Renal pelvis (tissue), 1 donor: ENCODE measurements at regions not wholly inside any gene's neighbourhood (a gene's known extent, or its start where the extent isn't known, plus 50 kb on each side); places are given as distances from the start of the nearest gene placed in this dataset.

Experiments used
- DNase-seq: peaks from one replicate; pipeline ENCODE4 v3.0.0-alpha.2; 2013

GRCh38 chr6:165913676-165914570 is 250.9 kb upstream of the PDE10A start:
- DNase-seq: no peak

DNA sequence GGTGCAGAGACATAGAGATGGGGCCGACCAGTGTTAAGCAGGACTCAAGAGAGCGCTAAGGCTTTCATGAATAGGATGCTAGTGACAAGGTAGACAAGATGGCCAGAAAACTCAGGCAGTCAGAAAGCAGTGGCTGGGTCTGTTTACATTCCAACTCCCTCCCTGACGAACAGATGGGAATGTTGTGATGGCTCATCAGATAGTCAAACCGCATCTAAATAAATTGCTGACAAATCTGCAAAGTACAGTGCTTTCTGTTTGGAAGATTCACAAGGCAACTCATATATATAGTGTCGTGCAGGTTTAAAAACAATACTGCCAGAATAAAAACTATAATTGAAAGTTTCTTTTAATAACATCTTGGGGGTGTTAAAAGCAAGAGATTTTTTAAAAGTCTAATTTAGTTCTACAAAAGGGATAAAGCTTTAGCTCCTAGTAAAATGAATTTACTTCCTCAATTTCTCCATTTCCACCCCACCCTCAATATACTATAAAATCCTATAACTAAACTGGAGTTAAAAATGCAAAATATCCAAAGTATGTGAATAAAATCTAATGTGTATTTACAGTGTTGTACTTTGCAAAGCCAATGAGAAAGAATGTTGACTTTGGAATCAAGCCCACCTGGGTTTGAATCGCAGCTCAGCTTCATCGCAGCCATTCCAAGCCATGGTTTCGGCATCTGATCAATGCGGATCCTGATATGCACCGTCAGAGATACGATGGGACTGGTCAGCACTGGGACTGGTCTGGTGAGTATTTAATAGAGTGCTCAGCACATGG is 247.3 kb upstream of the PDE10A start:
- DNase-seq: no peak

DNA sequence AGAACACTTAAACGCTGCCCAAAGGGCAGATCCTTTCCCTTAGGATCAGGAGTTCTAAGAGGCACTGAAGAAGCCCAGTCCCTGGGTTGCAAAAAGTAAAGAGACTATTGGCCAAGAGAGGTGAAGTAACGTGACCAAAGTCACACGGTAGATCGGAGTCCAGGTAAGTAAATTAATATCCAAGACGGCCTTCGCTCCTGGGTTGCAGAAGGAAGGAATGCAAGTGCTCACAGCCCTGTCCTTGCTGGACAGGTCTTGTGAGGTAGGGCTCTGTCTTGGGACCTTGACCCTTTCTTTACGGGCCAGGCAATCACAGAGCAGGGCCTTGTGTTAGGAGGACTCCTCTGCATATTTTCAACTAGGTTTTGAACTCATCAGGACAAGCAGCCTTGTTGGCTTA is 243.7 kb upstream of the PDE10A start:
- DNase-seq: no peak

GRCh38 chr6:165905744-165906143 is 242.7 kb upstream of the PDE10A start:
- DNase-seq: no peak

- DNase-seq: no peak
Observed at GRCh38 chr6:165900970-165901369, 237.9 kb upstream of the PDE10A start.

DNA sequence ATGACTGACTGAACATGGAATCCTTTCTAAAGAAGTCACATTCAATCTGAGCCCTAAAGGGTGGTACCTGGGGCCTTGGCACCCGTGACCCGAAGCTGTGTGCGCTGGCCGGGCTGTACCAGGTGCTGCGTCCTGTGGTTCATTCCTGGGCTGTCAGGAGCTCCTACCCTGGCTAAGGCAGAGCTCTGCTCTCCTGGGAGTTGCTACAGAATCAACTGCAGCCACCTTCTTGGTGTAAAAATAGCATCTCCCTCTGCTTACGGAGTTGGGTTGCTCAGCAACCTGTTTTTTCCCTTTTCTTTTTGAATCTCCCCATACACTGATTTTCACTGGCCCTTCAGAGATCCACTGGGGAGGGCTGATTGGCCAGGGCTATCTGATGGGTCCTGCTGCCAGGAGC is 236.6 kb upstream of the PDE10A start:
- DNase-seq: no peak

GRCh38 chr6:165895421-165896165 is 232.6 kb upstream of the PDE10A start:
- no peak for DNase-seq

DNA sequence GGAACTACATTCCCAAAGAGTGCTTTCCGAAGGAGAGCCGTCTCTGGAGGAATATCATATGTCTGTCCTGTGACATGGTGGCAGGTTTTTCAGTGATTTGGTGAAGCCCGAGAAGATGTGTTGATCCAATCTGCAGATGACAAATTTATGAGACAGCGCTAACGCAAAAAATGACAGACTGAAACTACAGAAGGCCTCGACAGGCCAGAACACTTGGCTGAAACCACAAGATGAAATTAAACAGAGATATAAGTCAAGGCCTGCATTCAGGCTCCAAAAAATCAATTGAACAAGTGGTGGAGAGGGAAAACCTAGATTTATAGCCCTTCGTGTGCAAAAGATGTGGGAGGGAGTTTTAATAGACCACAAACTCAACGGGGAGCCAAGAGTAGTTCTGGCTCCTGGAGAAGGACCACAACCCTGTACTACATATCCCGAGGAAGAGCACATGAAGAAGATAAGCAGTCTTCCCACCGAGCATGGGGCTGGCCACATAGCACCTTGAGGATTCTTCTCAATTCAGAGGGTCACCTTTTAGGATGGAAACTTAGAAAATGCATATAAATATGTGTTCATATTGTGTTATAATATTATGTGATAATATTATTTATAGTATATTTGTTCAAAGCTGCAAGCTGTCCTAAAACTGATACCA is 231.3 kb upstream of the PDE10A start:
- no peak for DNase-seq

GRCh38 chr6:165893431-165893830 is 230.4 kb upstream of the PDE10A start:
- no peak for DNase-seq

GRCh38 chr6:165891320-165891719 is 228.3 kb upstream of the PDE10A start:
- no peak for DNase-seq

DNA sequence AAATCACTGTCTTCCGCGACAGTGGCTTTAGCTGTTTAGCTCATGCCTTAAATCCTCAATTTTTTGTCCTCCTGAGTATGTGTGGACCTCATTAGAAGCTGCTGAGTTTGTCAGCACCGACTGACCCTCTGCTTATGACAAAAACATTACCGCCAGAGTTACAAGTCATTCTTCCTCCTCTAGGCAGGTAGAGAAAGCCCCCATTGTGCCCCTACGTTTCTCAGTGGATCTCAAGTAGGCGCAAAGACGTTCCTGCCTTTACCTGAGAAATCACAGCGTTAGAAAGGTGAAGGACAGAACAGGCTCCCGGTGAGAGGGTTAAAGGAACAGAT is 227.3 kb upstream of the PDE10A start:
- no peak for DNase-seq

GRCh38 chr6:165889636-165890403 is 226.8 kb upstream of the PDE10A start:
- peak; percentile 42 for DNase-seq

DNA sequence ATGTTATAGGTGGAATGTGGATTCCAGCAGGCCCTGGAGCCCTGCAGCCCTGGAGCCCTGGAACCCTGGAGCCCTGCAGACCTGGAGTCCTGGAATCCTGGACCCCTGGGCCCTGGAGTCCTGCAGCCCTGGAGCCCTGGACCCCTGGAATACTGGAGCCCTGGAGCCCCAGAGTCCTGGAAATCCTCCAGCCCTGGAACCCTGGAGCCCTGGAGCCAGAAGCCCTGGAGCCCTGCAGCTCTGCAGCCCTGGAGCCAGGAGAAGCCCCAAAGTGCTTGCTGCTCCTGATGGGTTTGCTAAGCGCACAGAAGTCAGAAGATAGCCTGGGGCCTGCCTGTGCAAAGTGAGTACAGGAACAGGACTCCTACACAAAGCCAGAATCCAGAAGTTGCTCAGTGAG is 223.1 kb upstream of the PDE10A start:
- DNase-seq: no peak

DNA sequence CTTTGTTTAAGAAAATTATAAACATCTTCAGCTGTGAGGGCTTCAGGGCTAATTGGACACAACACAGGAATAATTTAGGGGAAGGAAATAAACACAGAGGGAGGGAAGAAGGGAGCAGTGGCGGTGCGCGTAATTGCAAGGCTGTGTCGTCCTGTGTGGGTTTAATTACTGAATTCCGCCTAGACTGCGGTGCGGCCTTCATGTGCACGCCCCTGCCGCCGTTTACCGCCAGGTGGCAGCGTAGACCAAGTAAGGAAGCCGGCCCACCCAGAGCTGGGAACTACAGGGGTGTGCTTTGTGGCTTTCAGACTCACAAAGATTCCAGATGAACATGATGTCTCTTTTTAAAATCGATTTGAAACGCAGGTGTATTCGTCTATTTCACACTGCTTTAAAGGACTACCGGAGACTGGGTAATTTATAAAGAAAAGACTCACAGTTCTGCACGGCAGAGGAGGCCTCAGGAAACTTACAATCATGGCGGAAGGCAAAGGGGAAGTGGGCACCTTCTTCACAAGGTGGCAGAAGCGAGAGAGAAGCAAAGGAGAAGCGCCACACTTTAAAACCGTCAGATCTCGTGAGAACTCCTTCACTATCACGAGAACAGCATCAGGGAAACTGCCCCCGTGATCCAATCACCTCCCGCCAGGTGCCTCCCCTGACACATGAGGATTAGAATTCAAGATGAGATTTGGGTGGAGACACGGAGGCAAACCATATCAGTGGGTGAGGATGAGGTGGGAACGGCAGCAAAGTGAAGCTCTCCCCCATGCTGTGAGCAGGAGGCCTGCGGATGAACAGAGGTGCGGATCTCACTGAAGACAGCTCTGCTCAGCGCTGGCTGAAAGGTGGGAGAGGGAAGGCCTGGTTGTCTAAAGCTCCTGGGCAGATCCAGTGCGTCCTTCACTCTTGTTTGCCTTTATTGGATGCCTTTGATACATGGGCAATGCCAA is 222.0 kb upstream of the PDE10A start:
- peak; percentile 82 for DNase-seq

- DNase-seq: no peak
Observed at GRCh38 chr6:165883851-165884640, 221.0 kb upstream of the PDE10A start.

GRCh38 chr6:165881806-165882205 is 218.8 kb upstream of the PDE10A start:
- no peak for DNase-seq

GRCh38 chr6:165880686-165881085 is 217.6 kb upstream of the PDE10A start:
- no peak for DNase-seq

DNA sequence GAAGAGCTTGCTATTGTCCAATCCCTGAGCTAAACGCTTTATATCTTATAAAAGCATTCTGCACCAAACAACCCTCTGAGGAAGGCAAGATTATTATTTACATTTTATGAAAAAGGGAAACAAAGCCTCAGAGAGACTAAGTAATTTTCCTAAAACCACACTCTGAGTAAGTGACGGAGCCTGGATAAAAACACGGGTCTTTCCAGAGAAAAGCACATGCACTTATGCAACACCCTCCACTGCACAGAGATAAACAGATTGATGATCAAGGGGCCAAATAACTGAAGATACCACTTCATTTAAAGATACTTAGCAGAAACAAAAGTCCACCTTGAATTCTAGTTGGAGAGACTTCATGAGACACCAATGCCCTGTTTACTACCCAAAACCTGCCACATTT is 214.7 kb upstream of the PDE10A start:
- no peak for DNase-seq

DNA sequence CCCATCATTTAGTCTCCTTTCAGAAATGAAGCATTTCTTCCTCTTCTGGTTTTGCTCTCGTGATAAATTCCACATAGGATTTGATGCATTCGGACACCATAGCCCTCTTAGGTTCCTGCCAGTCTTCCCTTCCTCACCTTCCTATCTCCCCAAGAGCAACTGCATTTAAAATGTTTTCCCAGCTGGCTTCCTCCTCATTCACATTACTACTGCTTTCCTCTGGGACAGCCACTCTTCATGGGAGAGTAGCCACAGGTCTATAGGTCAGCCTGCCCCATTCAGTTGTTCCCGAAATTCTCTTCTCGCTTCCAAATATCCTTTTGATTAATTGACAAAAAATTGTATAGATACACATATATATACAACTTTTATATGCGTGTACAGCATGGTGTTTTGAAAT is 214.2 kb upstream of the PDE10A start:
- no peak for DNase-seq
